HTR-8/SVneo (cell line): ENCODE measurements at regions not wholly inside any gene's neighbourhood (a gene's known extent, or its start where the extent isn't known, plus 50 kb on each side); places are given as distances from the start of the nearest gene placed in this dataset.
"Not testable (repeated sequence)": the region's sequence is repeated elsewhere in the genome, so short reads cannot be mapped to it uniquely, and the experiment has no call there.

Source experiments
- DNase-seq: peaks from one replicate; pipeline ENCODE4 v3.0.0; 2011; ENCODE audit warnings: low spot score, mixed read lengths; ENCODE audit not compliant: insufficient read length
- FAIRE-seq: peaks from 2 replicates; lab custom pipeline; 2011; peaks lifted over from hg19 to GRCh38; lab: Jason Lieb, UNC

DNA sequence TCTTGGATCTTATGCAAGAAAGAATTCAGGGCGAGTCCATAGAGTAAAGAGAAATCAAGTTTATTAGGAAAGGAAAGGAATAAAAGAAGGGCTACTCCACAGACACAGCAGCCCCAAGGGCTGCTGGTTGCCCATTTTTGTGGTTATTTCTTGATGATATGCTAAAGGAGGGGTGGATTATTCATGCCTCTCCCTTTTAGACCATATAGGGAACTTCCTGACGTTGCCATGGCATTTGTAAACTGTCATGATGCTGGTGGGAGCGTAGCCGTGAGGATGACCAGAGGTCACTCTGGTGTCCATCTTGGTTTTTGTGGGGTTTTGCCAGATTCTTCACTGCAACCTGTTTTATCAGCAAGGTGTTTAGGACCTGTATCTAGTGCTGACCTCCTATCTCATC lies 115.4 kb upstream of the CARD11 start:
- FAIRE-seq (no peak), DNase-seq (no peak)

DNA sequence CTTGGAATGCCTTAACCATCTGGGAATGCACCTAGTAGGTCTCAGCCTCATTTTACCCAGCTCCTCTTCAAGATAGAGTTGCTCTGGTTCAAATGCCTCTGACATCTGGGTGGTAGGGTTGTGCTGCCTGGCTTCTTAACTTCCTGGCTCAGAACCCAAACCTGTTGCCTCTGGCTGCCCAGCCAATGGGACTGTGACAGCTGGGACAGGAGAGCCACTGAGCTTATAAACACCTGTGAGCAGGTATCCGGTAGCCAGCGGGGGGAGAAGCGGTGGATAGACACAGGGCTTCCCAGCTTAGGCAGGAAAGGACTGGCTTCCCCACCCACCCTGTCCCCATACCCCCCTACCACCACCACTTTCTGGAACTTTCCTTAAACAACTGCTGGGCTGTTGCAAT lies 115.8 kb upstream of the CARD11 start:
- FAIRE-seq (no peak), DNase-seq (no peak)

DNA sequence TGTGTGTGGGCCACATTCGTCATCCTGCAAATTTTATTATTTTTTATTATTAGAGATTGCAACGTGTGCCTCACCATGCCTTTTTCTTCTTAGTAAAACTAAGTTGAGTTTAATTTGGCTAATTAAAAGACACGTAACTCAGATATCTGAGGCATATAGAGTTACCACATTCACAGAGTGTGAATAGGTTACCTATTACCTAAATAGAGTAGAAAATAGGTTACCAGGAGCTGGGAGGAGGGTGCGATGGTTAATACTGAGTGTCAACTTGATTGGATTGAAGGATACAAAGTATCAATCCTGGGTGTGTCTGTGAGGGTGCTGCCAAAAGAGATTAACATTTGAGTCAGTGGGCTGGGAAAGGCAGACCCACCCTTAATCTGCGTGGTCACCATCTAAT lies 116.3 kb upstream of the CARD11 start:
- DNase-seq, FAIRE-seq: not testable (repeated sequence)

DNA sequence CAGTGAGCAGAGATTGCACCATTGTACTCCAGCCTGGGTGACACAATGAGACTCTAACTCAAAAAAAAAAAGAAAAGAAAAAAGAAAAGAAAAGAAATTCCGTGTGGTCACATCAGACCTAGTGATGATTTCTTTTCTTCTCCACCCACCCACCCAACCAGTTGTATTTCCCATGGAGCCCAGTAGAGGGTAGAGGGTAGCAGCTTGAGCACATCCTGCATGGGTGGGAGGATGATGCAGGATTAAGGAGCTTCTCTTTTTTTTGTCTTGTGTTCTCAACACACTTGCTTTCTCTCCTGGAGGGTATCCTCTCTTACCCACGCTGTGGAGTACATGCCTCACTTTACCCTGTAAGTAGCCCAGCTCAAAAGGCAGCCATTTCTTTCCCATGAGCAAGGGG lies 118.6 kb upstream of the CARD11 start:
- no peak for FAIRE-seq
- no peak for DNase-seq

DNA sequence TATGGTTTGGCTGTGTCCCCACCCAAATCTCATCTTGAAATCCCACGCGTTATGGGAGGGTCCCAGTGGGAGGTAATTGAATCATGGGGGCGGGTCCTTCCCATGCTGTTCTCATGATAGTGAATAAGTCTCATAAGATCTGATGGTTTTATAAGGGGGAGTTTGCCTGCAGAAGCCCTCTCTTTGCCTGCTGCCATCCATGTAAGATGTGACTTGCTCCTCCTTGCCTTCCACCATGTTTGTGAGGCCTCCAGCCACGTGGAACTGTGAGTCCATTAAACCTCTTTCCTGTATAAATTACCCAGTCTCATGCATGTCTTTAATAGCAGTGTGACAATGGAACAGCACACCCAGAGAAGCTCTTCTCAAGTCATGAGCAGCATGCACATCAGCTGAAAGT lies 119.1 kb upstream of the CARD11 start:
- DNase-seq, FAIRE-seq: not testable (repeated sequence)

DNA sequence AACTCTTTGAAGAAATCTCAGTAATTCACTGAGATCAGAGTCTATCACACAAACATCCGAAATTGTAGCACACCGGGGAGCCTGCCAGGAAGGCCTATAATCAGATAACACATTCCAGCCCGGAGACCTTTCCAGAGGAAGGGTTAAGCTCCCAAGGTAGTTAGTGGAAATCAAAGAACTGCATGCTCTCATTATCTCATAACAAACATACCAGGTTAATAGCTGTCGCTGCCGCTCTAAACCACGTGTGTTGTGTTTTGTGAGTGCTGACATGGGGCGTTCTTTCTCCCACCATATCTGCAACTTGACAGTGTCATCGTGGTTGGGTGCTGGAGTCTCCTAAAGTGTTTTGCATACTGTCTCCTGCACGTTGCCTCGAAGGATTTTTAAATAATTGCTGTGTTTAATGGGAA lies 120.7 kb upstream of the CARD11 start:
- peak; percentile 40 for FAIRE-seq
- DNase-seq, result no peak

DNA sequence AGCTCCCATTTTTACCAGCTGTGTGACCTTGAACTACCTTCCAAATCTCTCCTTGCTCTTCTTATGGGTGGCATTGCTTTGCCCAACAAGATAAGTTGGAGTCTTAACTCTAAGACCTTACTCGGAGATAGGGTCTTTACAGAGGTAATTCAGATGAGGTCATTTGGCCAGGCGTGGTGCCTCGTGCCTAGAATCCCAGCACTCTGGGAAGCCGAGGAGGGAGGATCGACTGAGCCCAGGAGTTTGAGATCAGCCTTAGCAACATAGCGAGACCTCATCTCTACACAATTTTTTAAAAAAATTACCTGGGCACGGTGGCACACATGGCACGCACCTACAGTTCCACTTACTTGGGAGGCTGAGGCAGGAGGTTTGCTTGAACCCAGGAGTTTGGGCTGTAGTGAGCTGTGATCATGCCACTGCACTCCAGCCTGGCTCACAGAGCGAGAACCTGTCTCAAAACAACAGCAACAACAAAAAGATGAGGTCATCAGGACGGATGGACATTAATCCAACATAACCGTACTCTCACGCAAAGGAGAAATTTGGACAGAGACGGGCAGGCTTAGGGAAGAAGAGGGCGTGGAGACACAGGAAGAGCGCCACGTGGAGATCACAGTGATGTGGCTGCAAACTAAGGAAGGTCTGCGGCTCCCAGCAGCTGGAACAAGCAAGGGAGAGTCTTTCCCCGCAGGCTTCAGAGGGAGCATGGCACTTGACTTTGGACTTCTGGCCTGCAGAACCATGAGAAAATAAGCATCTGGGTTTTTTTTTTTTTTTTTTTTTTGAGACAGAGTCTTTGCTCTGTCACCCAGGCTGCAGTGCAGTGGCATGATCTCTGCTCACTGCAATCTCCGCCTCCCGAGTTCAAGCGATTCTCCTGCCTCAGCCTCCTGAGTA lies 122.3 kb upstream of the CARD11 start:
- FAIRE-seq, result peak; percentile 9
- no peak for DNase-seq

DNA sequence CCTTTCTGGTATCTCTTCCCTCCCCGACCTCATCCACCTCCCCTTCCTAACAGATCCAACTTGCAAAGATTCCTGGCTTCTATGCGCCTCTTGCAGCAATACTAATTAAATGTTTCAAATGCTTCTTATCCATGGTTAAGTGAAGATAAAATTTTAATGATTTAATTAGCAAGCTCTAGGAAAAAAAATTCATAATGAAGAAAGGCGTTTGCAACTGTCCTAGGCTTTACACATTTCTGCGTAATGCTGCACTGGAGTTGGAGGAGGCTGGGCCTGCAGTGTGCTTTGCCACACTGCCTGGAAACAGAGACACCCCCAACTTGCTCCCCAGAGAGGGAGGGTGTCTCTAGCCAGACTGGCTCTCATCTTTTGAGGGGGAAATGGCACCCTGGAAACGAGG lies 123.9 kb upstream of the CARD11 start:
- DNase-seq (no peak), FAIRE-seq (no peak)

DNA sequence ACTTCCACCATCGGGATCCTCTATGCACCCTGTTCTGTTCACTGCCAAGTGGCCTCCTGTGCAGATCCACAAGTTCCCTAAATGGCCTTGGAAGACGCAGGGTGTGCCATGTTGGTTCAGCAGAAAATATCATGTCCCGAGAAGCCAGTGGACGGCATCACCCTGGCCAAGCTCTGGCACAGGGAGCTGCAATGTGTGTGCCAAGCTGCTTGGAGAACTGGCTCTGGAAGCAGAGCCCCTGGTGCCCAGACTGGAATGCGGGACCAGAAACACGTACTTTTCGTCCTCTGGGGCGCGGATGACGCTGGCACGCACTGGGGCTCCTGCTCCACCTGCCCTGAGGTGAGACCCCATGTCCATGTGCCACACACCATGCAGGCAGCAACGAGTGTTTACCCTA lies 124.7 kb upstream of the CARD11 start:
- DNase-seq, result no peak
- no peak for FAIRE-seq

DNA sequence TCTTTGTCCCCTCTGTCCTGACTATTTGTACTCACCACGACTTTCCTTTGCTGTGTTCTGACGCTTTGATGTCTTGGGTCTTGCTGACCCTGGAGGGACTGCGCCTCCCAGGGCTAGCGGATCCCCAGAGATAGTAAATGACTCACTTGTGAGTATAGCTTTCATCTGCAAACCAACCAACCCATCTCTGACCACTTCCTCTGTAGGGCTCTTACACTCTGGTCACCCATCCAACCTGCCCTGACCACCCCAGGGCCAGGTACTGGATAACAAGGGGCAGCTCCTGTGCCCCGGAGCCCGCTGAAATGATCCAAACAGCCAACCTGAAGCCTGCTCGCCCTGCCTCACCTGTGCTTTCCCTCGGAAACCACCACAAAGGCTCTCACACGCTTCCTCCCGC lies 125.2 kb upstream of the CARD11 start:
- FAIRE-seq (no peak), DNase-seq (no peak)

DNA sequence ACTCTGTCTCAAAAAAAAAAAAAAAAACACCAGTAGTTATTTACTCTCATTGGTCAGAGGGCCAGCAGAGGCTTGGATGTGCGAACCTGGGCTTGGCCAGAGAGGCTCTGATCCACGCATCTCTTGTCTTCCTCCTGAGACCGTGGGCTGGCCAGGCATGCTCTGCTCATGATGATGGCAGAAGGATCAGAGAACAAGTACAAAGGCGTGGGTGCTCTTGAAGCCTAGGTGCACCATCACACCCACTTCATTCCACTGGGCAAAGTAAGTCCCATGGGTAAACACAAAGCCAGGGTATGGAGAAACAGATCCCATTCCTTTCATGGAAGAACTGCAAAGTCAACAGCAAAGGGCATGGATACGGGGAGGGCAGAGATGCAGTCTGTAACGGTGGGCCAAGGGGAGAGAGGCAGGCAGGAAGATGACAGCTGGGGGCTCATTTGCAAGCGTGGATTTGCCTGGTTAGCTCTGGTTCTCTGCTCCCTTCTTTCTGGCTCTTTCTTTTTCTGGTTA lies 128.2 kb upstream of the SDK1 start:
- FAIRE-seq (no peak), DNase-seq (no peak)

DNA sequence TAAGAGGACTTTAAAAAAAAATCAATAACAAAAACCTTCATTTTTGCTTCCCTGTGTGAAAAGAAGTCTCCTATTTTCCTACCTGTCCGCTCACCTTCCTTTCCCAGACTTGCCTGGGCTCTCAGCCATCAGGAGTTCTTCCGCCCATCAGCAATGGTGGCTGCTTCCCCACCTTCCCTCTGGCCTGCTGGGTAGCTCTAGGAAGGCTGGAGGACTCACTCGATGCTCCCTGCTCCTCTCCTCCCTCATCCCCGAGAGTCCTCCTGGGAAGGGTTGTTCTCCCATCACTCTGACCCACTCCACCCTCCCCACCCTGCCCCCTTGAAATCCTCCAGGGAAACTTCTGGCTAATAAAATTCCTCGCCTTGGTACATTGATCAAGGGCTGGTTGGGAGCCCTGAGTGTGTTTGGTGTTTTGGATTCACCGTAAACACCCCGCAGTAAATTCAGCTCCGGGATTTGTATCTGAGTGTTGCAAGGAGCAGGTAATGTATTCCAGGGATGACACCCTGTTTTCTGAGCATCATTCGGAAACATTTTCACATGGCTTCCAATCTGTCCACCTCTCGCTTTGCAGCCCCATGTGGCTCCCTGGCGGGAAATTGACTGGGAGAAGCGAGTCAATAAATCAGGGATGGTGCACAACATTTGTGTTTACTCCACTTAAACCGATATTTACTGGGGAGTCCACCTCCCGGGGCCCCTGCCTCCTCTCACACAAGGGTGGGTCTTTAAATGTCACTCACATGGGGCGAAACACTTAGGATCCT lies 126.4 kb upstream of the SDK1 start:
- no peak for DNase-seq
- FAIRE-seq, result no peak

DNA sequence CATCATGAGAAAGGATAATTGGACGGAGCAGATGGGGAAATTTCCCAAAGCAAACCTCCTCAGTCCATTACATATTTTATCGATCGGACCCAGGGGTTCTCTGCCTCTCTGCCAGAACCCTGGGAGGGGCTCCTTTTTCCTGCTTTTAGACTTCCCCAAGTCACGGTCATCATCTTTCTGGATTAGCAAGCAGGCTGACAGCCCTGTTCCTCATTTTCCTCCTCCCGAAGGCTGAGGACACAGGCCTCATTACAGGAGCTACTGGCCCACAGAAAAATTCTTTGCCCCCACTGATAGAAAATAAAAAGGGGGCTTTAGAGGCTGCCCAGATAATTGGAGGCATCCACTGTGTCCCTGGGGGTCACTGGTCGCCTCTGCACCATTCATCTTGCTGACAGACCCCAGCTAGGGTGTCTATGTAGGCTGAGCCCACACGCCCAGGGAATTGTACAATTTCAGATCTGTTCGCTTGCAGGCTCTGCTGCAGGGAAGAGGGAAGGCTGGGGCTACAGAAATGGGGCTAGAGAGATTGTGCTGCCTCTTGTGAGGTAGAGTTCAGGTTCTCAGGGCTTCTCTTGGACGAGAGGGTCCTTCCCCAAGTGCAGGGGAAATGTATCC lies 125.7 kb upstream of the SDK1 start:
- FAIRE-seq (no peak), DNase-seq (no peak)

DNA sequence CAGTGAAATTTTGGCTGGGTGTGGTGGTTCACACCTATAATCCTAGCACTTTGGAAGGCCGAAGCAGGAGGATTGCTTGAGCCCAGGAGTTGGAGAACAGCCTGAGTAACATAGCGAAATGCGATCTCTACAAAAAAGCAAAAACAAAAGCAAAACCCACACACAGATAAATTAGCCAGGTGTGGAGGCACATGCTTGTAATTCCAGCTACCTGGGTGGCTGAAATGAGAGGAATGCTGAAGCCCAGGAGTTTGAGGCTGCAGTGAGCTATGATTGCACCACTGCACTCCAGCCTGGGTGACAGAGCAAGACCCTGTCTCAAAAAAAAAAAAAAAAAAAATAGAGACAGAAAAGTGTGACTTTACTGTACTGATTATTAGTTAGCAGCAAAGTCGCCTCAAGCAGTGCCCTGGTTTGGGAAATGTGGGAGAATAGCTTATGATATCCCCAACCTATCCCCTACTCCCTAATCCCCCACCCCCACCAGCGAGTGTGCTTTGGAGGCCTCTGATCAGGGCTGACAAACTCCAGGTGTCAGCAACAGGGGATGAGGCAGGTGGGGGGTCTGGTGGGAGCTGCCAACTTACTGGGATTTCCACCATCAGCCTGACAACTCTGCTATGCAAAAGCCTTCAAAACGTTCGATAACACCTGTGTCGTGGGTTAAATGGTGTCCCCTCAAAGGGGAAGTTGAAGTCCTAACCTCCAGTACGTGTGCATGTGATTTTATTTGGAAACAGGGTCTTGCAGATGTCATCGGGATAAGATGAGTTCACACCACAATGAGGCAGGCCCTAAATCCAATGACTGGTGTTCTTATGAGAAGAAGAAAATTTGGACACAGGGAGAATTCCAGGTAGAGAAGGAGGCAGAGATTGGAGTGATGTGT lies 124.7 kb upstream of the SDK1 start:
- DNase-seq (no peak), FAIRE-seq (no peak)

DNA sequence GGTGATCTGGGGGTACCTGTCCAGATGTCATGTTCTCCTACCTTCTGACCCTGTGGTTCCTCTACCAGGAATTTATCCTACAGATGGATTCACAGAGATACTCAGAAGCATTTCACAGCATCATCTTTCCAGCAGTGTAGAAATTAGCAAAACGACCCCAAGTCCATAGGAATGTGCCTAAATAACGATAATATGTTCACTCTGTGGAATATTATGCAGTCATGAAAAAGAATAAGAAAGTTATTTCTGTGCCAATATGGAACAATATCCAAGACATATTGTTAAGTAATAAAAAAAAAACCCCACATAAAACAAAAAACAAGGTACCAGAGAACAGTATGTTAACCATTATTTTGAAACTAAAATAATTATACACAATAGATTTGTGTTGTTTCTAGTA lies 123.8 kb upstream of the SDK1 start:
- no peak for FAIRE-seq
- no peak for DNase-seq

DNA sequence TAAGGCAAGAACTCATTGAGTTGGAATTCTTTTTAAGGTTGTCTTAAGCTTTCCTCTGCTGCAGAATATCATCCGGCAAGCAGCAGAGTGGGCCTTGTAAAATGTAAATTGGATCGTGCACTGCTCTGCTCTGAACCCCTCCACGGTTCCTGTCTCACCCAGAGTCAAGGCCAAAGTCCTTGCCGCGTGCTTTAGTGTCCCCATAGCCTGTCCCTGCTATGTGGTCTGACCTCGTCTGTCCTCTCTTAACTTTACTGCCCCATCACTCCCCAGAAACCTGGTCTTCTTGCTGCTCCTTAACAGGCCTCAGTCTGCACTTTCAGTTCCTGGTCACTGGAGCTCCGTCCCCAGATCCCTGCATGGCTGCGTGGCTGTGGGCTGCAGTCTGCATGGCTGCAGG lies 121.6 kb upstream of the SDK1 start:
- FAIRE-seq (no peak), DNase-seq (no peak)

DNA sequence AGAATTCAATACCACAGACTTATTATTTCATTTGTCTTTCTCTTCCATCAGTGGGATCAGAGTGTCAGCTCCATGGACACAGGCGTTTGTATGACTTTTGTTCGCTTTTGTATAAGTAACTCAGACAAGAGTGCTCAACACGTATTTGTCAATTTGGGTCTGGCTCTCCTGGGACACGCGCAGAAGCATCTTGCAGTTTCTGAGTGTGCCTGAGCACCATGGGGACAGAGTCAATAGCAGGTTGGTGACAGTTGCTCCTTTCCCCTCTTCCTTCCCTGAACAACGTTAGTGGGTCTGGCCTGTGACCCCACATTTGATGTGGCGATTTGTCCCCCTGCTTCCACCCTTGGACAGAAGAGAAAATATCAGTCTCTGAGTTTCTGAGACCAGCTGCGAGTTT lies 120.4 kb upstream of the SDK1 start:
- FAIRE-seq, result no peak
- DNase-seq, result no peak

DNA sequence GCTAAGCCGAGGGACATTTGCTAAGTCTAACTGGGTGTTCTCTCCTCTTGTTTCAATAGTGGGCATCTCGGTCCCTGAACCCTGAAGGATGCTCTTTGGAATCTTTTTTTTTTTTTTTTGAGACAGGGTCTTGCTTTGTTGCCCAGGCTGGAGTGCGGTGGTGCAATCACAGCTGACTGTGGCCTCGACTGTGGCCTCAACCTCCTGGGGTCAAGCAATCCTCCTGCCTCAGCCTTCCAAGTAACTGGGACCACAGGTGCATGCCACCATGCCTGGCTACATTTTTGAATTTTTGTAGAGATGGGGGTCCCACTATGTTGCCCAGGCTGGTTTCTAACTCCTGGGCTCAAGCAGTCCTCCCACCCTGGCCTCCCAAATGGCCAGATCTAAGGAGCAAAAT lies 119.0 kb upstream of the SDK1 start:
- DNase-seq, FAIRE-seq: not testable (repeated sequence)

DNA sequence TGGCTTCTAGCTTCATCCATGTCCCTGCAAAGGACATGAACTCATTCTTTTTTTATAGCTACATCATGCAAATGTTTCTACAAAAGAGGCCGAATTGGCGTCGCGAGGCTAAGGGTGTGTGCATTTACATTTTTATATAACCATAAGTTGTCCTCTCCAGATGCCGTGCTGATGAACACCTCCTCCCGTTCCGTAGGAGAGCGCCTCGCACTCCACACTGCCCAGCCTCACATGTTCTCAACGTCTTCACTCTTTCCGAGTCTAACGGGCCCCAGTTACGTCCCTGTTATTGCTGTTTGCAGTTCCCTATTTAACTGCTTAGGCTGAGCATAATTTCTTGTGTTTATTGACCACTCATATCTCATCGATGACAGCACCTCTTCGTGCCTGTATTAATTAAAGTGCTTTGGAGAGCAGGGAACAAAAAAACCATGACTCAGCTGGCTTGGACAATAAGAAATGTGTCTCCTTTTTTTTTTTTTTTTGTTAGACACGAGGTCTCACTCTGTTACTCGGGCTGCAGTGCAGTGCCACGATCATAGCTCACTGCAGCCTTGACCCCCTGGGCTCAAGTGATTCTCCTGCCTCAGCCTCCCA lies 113.5 kb upstream of the SDK1 start:
- FAIRE-seq (peak; percentile 4), DNase-seq (no peak)
